SH-SY5Y (cell line): ENCODE measurements at regions not wholly inside any gene's neighbourhood (a gene's known extent, or its start where the extent isn't known, plus 50 kb on each side); places are given as distances from the start of the nearest gene placed in this dataset.

Experiments
- GATA2 ChIP-seq: IDR thresholded peaks from 2 replicates; pipeline ENCODE4 v1.6.1; 2011; ENCODE audit warnings: mild to moderate bottlenecking, low read depth, low read length
- GATA3 ChIP-seq: IDR thresholded peaks from 2 replicates; pipeline ENCODE4 v1.6.1; 2011; ENCODE audit warnings: low read depth, mild to moderate bottlenecking, low read length, moderate library complexity

- no peak for TF ChIP-seq GATA3
Observed at GRCh38 chr7:65225422-65226006, 148.1 kb upstream of the ZNF92 start.

- TF ChIP-seq GATA3 (no peak), GATA2 (no peak)
Observed at GRCh38 chr7:65222655-65223054, 151.0 kb upstream of the ZNF92 start.

- TF ChIP-seq GATA3 (no peak), GATA2 (no peak)
Observed at GRCh38 chr7:65221683-65222082, 152.0 kb upstream of the ZNF92 start.

- TF ChIP-seq GATA3: no peak
- no peak for TF ChIP-seq GATA2
Observed at GRCh38 chr7:65219623-65220022, 154.0 kb upstream of the ZNF92 start.

- TF ChIP-seq GATA2: no peak
- no peak for TF ChIP-seq GATA3
Observed at GRCh38 chr7:65216469-65216868, 157.2 kb upstream of the ZNF92 start.
